ENCODE measurements at regions not wholly inside any gene's neighbourhood (a gene's known extent, or its start where the extent isn't known, plus 50 kb on each side); places are given as distances from the start of the nearest gene placed in this dataset.

GRCh38 chr3:43892526-43892925 lies 201.8 kb downstream of the ABHD5 start:
- TF ChIP-seq CTCF (IDR thresholded peaks at IDR 0.05): no peak
- no peak for TF ChIP-seq POLR2A (IDR thresholded peaks at IDR 0.05)
